ENCODE measurements at regions not wholly inside any gene's neighbourhood (a gene's known extent, or its start where the extent isn't known, plus 50 kb on each side); places are given as distances from the start of the nearest gene placed in this dataset.

DNA sequence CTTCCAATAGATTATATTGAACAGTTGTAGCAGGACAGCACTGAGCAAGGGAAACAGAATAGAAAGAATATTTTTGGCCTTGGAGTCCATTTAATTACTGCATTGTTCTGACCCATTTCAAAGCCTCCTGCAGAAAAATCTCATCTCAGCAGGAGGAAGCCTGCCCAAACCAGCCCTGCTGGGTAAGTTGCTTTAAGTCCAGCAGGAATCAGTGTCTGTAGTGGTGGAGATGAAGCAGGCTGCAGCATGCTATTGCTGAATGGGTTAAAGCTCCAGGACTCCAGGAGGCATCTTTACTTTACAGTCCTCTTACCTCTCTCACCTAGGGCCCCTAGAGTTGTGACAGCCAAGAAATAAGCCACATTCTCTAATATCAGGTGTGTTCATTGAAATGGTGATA lies 380.3 kb upstream of the THBS1 start:
- DNase-seq (ENCODE audit: low spot score) = no peak

DNA sequence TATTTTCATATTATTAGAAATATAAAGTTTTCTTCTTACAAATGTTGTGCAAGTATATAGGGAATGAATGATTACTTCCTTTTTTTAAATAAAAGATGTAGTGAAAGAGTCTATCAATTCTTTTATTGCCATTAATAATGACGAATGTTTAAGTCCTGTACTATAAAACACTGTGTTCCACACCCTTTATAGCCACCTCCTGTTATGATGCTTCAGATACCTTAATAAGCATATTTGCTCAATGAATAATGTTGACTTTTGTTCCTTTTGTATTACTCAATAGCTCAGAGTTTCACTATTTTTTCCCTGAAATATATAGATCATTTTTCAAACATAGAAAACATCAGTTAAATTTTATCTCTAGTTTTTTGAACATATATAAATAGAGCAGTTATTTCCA lies 378.2 kb upstream of the THBS1 start:
- DNase-seq (ENCODE audit: low spot score) = no peak

DNA sequence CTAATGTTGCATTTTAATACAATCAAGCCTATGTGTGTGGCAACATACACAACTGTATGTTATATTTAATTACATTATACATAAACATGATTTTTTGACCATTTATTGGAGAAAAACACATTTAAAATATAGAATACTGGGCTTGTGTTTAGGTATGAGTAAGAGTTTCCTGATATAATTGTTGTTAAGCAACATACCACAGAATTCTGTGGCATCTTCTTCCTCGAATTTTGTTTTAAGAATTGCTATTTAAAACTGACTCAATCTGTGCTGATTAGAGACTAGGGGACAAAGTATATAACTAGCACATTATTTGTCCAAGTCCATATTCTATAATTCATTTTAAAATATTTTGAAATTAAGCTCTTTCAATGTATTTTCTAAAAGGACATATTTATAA lies 376.8 kb upstream of the THBS1 start:
- no peak for DNase-seq (ENCODE audit: low spot score)

DNA sequence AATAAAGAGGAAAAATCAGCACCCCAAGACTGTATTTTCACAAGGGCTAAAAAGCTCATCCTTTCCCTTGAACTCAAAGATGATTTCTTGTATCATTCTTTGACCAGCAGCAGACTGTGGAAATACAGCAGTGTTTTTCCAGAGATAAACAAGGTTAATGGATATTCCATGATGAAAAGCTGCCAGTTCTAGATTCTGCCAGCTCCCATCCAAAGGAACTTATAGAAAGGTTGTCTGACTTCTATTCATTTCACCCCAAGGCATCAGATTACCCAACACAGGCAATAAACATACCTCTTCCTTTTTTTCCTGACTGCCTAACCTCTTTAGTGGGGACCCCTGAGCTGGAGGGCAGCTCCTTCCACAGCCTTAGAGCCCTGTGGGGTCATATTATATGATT lies 375.8 kb upstream of the THBS1 start:
- no peak for DNase-seq (ENCODE audit: low spot score)

DNA sequence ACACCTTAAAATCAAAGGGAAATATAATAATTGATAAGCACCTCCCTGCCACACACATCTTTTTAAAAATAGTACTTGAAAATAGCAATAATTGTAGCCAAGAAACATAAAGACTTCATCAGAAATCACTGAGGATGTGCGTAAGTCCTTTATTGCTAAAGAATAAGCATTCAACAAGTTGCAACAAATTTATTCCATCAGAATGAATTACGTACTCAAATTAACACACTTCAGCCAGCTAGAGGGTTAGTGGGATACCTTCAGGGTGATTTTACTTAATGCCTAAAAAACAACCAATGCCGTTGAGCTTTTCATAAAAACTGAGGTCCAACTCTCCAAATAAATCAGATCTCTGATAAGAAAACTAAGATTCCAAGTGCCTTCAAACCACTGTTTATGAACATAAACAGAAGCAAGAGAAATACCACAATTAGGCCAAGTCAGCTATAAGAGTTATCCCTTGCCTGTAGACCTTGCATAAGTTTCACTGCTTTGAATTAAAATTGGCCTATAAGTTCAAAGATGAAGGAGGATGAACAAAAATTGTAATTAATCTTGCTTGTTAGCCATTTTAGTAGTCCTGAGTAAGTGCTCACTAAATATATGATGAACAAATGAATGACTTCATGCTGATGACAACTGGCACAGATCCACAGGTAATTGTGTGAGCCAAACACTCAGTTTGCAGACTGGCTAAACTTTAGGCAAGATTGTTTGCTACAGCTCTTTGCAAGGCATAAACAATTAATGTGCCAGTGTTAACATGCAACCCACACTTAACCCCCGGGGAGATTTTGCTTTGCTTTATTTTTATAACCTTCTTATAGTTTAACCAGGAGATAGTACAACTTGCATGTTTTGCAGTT lies 375.1 kb upstream of the THBS1 start:
- DNase-seq (ENCODE audit: low spot score) = no peak

DNA sequence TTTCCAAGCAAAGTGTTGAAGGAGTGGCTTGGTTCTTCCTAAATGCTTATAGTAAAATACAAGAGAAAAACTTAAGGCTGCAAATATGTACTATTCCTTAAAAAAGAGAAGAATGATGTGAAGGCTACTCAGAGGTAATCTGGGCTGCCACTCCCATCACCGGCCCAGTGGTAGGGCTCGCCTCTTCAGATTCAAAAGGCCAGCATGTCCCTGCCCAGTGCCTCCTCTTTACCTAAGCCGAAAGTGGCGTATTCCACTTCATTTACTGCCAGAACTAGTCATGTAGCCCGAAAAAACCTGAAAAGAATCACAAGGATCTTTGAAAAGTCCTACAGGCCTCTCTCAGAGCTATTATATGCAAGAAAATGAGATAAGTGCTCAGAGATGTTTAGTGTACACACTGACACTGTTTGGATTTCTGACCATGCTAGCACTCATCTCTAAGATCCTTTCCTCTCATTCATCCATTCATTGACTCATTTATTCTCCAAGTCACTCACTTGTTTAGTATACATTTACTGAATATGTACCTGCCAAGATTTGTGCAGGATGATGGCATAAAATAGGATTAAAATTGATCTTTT lies 373.3 kb upstream of the THBS1 start:
- no peak for DNase-seq (ENCODE audit: low spot score)

DNA sequence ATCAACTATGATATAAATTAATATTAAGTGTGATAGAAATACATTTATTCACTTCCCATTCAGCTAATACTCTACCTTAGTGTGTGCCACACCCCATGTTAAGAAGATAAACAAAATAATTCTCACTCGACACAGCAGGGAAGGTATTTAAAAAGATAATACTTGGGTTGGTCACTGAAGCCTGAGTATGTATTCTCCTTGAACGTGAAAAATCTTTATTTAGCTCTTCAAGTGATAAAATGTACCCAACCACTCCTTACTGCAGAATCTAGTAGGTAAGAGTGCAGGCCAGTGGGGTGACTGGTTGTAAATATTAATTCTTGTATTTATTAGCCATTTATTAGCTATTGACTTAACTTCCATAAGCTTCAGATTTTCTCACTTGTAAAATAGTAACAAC lies 372.7 kb upstream of the THBS1 start:
- DNase-seq (ENCODE audit: low spot score) = no peak

DNA sequence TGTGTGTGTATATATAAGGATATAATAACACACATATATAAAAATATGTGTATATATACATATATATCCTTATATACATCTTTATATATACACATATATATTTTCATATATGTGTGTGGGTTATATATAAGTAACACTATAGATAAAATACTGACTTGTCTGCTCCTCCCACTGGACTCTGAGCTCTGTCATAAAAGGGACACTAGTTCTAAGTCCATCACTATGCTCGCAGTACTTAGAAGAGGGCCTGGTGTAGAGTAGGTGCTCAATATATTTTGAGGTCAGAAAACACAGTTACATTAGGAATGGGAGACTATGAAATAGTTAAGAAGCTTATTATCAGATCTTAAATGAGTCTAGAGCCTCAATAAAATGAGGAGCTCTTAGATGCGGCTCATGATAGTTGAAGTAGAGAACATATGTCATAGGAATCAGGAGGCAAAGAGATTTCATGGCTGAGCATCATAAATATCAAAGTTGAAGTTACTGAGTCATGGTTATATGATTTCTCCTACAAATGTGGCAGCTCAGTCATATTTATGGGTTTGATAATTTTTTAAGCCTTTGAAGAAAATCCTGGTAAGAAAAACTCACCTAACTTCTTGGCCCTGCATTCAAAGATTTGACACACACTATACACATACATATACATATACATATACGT lies 371.2 kb upstream of the THBS1 start:
- no peak for DNase-seq (ENCODE audit: low spot score)

DNA sequence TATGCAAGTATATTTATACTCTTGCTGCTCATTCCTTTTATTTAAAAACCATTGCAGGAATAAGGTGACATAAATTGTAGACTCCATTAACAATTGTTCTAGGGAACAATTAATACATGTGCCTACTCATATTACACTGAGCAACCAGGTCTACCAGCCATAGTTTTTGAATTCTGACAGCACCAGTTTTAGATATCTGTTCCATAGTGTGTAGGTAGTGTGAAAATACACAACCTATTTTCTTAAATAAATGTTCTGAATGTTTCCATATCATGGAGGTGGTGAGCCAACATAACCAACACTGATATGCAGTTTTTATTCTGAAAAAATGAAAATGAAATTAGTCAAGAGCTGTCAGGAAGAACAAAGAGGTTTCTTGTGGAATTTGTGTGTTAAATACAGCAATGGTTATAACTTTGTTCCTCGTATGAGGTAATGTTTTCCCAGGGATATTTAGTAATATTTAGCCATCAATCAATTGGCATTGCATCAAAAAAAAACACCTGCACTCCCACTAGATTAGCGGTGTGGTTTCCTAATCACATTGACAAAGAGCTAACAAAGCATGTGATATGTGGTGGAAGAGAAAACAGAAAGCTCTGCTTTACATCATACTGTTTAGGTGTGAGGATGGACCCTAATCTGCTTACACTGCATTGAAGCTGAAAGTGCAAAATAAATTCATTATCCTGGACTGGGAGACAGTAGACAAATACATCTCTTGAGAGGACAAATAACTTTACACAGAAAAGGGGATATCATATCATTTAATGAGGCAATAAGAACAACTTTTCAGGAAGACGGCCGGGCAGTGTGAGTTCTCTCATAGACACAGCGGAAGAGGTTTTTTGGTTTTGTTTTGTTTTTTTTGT lies 369.5 kb upstream of the THBS1 start:
- no peak for DNase-seq (ENCODE audit: low spot score)

DNA sequence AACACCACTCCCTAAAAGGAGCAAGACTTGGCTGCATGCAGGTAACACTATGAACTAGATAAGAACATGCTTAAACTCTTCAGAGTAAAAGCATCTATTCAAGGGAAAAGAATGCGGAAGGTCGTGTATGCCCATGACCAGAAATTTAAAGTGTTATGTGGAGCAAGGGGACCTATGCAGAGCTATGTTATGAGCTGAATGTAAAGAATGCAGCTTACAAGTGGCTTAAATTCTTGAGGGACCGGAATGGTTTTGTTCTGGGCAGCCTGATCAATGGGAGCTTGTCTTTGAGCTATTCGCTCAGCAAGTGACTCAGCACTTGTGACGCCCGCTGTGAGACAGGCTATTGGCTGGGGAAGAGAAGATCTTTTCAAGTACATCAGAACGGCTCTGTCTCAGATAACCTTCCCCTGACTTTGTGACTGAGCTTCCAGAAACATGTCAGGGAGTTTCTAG lies 367.5 kb upstream of the THBS1 start:
- peak; percentile 69 for DNase-seq (ENCODE audit: low spot score)

DNA sequence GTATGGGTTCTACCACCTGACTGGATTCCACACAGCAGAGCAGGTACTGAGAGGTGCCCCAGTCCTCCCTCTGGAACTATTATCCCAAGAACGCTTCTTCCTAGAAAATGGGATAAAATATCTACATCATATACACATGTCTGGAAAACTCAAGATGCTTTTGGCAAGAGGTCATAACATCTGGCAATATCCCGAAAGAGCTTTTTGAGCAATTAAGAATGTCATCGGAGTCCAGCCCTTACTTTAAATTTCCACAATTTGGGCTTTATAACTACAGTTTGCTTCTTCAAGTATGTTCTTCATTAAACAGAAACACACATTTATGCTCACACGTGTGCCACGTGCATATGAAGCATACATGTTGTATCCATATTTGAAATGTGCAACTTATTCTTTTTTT lies 365.9 kb upstream of the THBS1 start:
- no peak for DNase-seq (ENCODE audit: low spot score)

DNA sequence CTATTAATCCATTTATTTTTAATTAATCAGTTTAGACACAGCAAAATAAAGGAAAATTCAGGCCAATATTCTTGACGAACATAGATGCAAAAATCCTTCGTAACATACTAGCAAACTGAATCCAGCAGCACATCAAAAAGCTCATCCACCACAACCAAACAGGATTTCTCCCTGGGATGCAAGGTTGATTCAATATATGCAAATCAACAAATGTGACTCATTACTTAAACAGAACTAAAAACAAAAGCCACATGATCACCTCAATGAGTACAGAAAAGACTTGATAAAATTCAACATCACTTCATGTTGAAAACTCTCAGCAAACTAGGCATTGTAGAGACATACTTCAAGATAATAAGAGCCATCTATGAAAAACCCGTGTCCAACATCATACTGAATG lies 364.1 kb upstream of the THBS1 start:
- DNase-seq (ENCODE audit: low spot score) = no peak

DNA sequence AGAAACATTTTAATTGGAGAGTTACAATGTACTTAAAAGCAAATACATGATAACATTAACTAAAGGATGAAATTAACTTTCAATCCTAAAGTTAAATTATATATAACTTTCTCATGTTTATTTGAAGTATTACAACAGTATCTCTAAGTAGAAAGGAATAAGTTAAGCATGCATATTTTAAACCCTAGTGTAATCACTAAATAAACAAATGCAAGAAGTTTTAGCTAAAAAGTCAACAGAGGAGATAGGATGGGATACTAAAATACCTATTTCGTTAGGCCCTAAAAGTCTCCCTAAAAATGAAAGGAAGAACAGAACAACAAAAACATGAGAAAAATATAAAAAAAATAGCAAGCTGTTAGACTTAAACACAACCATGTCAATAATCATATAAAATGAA lies 361.3 kb upstream of the THBS1 start:
- DNase-seq (ENCODE audit: low spot score) = no peak

DNA sequence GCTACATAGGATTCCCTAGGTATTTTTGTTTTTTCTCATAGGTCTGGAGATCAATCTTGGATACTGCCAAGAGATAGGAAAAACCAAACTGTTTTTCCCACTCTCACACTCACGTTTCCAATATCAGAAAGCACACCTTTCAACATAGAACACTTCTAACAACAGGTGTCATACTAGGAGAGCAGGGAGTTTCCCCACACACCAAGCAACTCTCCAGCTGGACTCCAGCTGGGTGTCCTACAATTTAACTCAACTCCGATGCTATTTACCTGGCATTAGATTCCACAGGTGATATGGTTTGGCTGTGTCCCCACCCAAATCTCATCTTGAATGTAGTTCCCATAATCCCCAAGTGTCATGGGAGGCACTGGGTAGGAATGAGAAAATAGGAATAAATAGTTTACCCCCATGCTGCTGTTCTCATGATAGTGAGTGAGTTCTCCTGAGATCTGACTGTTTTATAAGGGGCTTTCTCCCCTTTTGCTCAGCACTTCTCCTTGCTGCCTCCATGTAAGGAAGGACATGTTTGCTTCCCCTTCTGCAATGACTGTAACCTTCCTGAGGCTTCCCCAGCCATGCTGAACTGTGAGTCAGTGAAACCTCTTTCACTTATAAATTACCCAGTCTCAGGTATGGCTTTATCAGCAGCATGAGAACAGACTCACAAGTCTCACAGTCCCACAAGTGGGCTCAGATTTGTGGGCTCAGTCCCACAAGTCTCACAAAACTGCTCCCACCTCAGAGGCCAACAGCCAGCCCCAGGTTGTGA lies 354.5 kb upstream of the THBS1 start:
- DNase-seq (ENCODE audit: low spot score) = no peak

DNA sequence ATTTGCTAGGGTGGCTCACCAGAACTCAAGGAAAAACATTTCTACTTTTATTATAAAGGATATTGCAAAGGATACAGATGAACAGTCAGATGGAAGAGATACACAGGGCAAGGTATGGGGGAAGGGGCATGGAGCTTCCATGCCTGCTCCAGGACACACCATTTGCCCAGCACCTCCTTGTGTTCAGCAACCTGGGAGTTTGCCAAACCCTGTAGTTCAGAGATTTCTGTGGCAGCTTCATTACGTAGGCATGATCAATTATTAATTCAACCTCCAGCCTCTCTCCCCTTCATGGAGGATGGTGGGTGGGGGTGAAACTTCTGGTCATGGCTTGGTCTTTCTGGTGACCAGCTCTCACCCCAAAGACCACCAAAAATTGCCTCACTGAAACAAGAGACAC lies 353.9 kb upstream of the THBS1 start:
- no peak for DNase-seq (ENCODE audit: low spot score)

DNA sequence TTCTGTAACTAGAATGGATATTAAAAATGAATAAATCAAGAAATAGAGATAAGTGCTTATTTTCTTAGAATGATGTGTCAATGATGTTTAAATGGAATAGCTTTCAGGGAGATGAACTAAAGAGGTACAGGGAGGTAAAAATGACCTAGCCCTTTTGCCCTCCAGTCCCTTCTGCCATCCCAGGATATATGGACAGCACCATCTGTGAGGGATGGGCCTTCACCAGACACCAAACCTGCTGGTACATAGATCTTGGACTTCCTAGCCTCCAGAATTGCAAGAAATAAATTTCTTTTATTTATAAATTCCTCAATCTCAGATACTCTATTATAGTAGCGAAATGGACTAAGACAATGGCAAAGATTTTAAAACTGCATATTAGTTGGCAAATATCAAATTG lies 352.0 kb upstream of the THBS1 start:
- no peak for DNase-seq (ENCODE audit: low spot score)

DNA sequence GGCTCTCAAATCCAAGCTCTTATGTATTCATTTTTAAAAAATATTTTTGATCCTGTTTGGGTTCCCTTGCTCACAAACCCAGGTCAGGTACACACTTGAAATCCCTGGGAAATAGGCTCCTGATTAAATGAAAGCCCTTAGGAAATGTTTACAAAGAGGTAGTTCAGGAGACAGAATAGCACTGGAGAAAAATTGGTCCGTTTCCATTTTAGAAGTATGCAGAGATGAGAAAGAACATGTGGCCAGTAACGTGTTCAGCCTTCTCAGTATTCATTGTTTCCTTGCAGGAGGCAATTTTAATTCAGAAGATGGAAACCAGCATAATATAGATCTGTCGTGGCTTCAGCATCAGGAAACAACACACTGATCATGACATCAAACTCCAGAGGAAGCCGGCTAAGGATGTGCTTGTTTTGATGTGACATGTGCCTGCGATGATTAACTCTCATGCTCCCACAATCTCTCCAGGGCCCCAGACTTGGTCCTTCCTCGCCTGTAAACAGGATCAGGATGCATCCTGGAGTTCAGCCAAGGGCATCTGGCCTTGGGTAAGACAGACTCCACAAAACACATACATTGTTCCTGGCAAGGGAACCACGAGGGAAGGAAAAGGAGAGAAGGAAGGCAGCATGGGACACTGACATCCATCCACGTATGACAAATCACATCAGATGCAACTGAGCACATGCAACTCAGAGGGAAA lies 350.5 kb upstream of the THBS1 start:
- DNase-seq (ENCODE audit: low spot score) = no peak

DNA sequence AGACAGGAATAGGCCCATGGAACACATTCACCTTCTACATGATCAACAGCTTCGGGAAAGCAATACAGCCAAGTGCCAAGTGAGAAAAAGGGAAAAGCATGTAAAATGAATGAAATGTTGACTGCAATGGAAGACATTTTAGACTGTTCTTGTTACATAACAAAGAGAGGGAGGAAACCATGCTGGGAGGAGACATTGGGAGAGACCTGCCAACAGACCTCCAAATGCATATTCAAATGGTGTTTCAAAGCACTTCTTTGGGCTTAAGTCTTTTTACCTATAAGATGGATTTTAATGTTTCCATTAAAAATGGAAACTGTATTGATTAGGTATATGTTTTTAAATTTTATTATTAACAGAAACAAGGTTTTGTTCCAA lies 350.0 kb upstream of the THBS1 start:
- DNase-seq (ENCODE audit: low spot score) = no peak

DNA sequence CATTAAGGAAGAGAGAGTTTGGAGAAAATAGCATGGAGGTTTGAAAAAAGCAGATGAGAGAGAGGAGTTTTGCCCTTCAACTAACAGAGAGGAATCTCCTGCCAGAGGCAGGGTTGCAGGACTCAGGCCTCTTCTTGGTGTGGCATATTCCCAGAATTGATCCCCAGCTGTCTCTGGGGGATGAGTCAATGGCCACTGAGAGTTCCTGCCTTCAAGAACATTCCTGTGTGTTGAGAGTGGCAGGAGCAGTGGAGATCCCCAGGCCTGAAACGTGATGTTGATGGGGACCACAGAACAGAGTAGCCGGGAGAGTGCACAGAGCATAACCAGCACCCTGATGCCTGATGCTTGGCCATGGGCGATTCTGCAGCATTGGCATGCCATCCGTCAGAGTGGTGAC lies 348.4 kb upstream of the THBS1 start:
- no peak for DNase-seq (ENCODE audit: low spot score)

DNA sequence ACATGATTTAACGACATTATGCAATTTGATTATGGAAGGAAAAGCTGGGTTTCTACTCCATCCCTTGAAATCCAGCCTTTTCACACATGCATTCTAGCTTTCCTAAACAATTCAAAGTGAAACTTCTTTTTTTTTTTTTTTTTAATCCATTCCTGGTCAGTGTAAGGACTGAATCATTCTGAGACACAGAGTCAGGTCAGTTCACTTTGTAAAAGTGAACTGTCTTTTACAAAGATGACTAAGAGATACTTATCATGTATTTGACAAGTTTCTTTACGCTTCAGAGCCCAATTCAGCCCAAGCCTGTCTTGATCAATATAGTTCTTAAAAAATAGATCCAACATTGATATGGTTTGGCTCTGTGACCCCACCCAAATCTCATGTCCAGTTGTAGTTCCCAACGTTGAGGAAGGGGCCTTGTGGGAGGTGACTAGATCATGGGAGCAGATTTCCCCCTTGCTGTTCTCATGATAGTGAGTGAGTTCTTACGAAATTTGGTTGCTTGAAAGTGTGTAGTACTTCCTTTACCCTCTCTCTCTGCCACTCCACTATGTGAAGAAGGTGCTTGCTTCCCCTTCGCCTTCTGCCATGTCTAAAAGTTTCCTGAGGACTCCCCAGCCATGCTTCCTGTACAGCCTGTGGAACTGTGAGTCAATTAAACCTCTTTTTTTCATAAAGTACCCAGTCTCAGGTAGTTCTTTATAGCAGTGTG lies 345.6 kb upstream of the THBS1 start:
- no peak for DNase-seq (ENCODE audit: low spot score)

Data from HT-29 (cell line).